ENCODE measurements at regions not wholly inside any gene's neighbourhood (a gene's known extent, or its start where the extent isn't known, plus 50 kb on each side); places are given as distances from the start of the nearest gene placed in this dataset.

DNA sequence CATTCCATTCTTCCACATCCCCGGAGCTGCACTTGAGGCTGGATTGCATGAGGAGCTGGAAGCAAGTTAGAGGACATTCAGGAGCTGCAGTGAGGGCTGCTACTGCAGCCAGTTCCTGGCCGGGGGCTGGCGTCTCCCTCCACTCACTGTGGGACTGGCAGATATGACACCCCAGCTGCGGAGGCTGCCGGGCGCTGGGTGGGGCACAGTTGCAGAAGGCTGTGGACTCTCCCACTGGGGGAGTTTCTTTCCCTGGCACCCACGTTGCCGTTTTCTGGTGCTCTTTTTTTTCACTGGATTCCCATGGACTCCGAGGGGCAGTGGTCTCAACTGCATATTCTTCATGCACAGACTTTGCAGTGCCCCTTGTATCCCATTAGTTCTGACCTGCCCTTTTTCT is 351.1 kb upstream of the AJAP1 start:
- no peak for DNase-seq

DNA sequence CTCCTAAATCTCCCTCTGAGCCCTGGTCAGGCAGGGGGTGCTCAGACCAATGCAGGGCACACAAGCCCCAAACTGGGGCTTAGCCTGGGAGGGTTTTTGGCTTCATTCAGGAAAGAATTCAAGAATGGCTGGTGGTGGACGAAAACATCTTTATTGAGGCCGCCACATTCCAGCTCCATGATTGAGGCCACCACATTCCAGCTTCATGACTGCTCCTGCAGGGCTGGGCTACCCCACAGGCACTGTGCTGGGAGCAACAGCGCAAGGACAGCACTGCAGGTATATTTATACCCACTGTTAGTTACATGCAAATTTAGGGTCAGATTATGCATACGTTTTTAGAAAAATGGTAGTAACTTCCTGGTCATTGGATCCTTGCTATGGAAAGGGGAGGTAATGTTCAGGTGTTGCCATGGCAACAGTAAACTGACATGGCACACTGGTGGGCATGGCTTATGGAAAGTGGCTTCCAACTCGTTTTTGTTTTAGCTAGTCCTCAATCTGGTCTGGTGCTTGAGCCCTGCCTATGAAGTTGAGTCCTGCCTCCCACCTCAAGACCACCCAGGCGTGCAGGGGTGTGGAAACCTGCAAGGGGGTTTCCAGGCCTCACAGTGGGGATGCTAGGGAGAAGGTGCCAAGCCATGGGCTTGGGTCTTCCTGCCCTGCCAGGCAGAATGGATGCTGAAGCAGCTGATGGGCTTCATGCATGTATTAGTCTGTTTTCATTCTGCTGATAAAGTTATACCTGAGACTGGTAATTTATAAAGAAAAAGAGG is 348.7 kb upstream of the AJAP1 start:
- DNase-seq, result no peak

- DNase-seq, result no peak
Measured at GRCh38 chr1:4306559-4307467, 347.6 kb upstream of the AJAP1 start.

DNA sequence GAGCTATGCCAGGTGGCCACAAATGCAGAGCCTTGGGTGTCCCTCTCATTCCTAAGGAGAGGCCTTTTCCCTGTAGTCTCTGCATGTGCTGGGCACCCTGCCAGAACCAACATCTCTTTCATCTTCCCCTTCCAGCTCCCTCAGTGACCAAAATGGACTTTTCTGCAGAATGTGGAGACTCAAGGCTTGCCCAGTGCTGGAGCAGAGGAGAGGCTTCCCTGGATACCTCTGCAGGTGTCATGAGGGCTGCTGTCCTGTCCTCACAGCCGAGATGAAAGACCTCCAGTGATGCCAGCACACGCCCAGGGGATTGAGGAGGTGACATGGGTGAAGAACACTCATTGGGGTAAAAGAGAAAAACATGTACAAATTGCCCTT is 347.0 kb upstream of the AJAP1 start:
- no peak for DNase-seq

DNA sequence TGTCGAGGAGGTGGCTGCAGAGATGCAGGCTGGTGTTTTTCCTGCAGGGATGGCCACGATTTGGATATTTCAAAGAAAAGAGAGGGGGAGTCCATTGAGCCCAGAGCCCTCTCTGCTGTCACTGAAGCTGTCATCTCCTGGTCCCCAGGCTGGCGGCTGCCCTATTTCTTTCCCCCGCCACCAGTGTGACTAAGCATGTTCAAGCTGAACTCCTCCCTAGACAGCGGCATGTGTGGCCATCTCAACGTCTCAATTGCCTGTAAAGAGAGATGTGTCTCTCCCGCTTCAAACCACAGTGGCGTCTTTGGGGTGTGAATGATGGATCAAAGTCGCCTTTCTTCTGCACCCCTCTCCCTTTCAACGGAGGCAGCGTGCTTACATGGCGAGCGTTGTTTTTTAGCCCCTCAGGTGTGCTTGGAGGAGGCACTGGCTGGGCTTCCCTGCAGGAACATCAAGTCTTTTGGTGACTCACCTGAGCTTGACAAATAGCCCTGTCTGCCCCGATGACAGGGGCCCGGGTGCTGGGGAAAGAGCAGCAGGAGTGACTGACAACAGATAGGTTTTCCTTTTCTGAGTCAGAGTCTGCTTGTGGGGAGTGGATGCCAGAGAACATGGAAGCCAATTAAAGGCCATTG is 346.4 kb upstream of the AJAP1 start:
- DNase-seq, result no peak

- DNase-seq, result no peak
Measured at GRCh38 chr1:4308806-4309205, 345.6 kb upstream of the AJAP1 start.

- no peak for DNase-seq
Measured at GRCh38 chr1:4309676-4310320, 344.6 kb upstream of the AJAP1 start.

GRCh38 chr1:4310396-4310923 is 343.9 kb upstream of the AJAP1 start:
- no peak for DNase-seq

GRCh38 chr1:4312024-4312423 is 342.4 kb upstream of the AJAP1 start:
- no peak for DNase-seq

GRCh38 chr1:4315202-4315601 is 339.2 kb upstream of the AJAP1 start:
- no peak for DNase-seq

DNA sequence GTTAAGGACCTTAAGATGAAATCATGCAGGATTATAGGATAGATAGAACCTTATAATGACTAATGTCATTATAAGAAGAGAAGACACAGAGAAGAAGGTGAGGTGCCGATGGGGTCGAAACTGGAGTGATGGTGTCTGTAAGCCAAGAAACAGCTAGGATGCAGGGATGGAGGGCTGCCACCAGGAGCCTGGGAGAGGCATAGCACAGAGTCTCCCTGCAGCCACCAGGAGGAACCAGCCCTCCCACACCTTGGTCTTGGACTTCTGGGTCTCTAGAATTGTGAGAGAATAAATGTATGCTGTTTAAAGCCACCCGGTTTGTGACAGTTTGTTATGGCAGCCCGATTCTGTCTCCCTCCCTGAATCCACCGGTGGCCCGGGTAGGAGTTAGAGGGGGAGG is 337.2 kb upstream of the AJAP1 start:
- DNase-seq, result no peak

GRCh38 chr1:4318720-4319119 is 335.7 kb upstream of the AJAP1 start:
- DNase-seq, result no peak

DNA sequence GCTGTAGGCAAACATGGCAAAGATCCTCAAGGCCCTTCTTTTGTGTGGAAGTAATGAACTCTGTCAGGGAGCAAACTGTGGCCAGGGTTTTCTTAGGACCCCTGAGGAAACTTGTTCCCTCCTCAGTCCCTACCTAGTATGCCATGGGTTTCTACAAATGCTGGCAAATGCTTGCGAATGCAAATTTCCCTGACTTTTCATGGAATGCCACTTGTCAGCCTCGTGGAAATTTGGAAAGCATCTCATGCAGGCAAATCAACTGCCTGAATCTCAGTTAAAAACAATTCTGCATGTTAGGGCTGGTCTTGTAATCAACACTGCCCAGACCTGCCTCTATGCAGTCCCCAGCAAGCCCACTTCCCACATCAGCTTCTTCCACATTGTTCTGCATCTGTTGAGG is 334.9 kb upstream of the AJAP1 start:
- no peak for DNase-seq

DNA sequence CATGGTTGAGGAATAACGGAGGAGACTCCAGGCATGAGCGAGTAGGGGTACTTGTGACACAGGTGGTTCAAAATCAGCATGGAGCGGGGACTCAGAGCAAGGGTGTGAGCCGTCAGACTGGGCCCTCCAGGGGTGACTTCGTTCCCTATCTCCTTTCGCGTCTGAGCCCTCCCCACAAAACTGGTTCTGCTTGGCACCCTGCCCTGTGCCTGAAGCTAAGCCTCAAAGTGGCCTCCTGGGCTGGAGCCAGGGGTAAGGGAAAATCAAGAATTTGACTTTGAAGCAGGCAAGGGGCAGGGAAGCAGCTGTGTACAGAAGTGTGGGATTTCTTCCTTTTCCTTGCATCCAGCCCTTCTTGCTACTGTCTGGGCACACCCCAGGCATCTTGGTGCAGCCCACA is 331.5 kb upstream of the AJAP1 start:
- DNase-seq, result no peak

- DNase-seq, result no peak
Measured at GRCh38 chr1:4323309-4323708, 331.1 kb upstream of the AJAP1 start.

DNA sequence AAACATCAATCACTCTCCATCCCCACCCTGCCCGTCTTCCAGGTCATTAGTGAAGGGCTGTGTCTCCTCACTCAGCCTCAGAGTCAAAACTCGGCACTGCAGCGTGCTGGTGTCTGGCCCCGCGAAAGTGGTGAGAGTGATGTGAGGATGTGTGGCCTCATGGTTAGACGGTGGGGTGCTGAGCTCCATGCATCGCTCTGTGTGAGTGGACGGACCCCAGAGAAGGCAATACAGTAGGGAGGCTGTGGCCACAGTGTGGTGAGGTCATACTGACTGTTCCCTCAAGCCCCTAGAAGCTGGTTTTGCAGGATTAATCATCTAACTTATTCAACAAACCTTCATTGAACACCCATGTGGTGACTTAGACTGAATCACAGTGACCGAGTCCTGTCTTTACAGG is 329.9 kb upstream of the AJAP1 start:
- no peak for DNase-seq

- DNase-seq, result no peak
Measured at GRCh38 chr1:4327142-4327541, 327.3 kb upstream of the AJAP1 start.

GRCh38 chr1:4328402-4329071 is 325.9 kb upstream of the AJAP1 start:
- DNase-seq, result no peak

DNA sequence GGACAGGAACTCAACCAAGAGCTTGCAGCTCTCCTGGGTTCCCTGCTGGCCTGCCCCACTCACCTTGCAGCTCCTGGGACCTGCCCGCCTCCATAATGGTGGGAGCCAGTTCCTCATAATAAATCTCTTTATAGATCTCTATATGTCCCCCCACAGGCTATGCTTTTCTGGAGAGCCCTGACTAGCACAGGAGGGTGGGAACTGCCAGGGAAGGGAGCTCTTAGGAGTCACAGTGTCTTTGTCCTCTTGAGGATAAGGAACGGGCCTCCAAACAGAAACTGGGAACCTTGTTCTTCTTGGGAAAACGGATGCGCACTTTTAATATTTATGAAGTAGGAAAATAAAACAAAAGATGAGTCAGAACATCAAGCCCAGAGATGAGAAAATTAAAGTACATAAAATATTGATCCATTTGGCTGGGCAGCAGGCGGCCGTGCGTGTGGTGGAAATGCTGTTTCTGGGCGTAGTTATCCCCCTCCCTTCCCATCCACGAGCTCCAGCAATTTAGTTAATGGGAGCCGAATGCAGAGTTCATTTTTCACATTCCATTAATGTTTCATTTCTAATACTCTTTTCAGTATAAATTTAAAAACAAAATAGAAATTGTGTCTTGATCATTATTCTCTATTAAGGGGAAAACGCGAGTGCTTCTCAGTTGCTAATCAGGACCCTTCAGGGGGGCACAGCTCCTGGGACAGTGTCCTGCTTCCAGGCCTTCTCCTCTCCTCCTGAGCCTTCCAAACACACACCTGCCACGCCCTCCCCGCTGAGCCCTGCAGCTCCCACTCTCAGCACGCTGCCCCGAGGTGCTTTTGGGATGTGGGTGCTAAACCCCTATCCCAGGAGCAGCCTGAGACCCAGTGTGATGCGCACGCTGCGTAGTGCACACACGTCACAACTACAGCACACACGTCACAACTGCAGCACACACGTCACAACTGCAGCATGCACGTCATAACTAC is 323.3 kb upstream of the AJAP1 start:
- no peak for DNase-seq

GRCh38 chr1:4331767-4332163 is 322.6 kb upstream of the AJAP1 start:
- no peak for DNase-seq

DNA sequence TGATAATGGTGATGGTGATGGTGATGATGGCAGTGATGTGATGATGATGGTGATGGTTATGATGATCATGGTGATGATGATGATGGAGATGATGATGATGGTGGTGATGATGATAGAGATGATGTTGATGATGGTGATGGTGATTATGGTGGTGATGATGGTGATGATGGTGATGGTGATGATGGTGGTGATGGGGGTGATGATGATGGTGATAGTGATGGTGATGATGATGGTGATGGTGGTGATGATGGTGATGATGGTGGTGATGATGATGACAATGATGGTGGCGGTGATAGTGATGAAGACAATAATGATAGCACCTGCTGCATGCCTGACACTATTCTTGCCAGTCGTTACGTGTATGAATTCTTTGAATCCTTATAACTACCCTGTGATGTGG is 317.9 kb upstream of the AJAP1 start:
- no peak for DNase-seq
